NB4 (cell line): ENCODE measurements at regions not wholly inside any gene's neighbourhood (a gene's known extent, or its start where the extent isn't known, plus 50 kb on each side); places are given as distances from the start of the nearest gene placed in this dataset.

Experiments
- POLR2A ChIP-seq: IDR thresholded peaks from 2 replicates; pipeline ENCODE4 v1.6.1; 2011; ENCODE audit warnings: mild to moderate bottlenecking; ENCODE audit not compliant: insufficient read length; ENCODE audit errors: extremely low read depth
- TF ChIP-seq, protein P1 (sequence below): IDR thresholded peaks from one replicate; pipeline ENCODE4 v1.5.1; 2012; ENCODE audit warnings: low read depth, low read length

- TF ChIP-seq POLR2A = no peak
- TF ChIP-seq, protein P1, sequence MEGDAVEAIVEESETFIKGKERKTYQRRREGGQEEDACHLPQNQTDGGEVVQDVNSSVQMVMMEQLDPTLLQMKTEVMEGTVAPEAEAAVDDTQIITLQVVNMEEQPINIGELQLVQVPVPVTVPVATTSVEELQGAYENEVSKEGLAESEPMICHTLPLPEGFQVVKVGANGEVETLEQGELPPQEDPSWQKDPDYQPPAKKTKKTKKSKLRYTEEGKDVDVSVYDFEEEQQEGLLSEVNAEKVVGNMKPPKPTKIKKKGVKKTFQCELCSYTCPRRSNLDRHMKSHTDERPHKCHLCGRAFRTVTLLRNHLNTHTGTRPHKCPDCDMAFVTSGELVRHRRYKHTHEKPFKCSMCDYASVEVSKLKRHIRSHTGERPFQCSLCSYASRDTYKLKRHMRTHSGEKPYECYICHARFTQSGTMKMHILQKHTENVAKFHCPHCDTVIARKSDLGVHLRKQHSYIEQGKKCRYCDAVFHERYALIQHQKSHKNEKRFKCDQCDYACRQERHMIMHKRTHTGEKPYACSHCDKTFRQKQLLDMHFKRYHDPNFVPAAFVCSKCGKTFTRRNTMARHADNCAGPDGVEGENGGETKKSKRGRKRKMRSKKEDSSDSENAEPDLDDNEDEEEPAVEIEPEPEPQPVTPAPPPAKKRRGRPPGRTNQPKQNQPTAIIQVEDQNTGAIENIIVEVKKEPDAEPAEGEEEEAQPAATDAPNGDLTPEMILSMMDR = no peak
Observed at GRCh38 chr4:145427221-145427620, 54.4 kb upstream of the SMAD1 start.
